Right atrium auricular region (tissue), 2 donors: ENCODE measurements at regions not wholly inside any gene's neighbourhood (a gene's known extent, or its start where the extent isn't known, plus 50 kb on each side); places are given as distances from the start of the nearest gene placed in this dataset.
A peak's percentile ranks its signal among the peaks of the same experiment; 100 is the strongest.

Experiments
- DNase-seq: peaks from one replicate; pipeline ENCODE4 v3.0.0-alpha.2; 2019; ENCODE audit warnings: low spot score
- H3K27ac ChIP-seq, 2 donors: fragments of 200-600 bp; sonication (generic); 1 replicate in 1 of 2; 2 replicates in 1 of 2; pipeline ENCODE4 v1.5.1; 2016 to 2019
- H3K27me3 ChIP-seq, 2 donors: fragments of 200-600 bp; sonication (generic); one replicate each; pipeline versions ENCODE4 v1.5.1 to v1.6.0; 2017 to 2019
- H3K36me3 ChIP-seq: fragments of 200-600 bp; sonication (generic); one replicate; pipeline ENCODE4 v1.5.1; 2016
- H3K4me1 ChIP-seq, 2 donors: fragments of 200-600 bp; sonication (generic); one replicate each; pipeline versions ENCODE4 v1.5.1 to v1.6.0; 2017 to 2019
- H3K4me3 ChIP-seq, 2 donors: fragments of 200-600 bp; sonication (generic); 1 replicate in 1 of 2; 2 replicates in 1 of 2; pipeline ENCODE4 v1.5.1; 2017 to 2019; ENCODE audit warnings: mild to moderate bottlenecking in 1 of 2, moderate library complexity in 1 of 2
- H3K9me3 ChIP-seq, 2 donors: fragments of 200-600 bp; sonication (generic); one replicate each; pipeline ENCODE4 v1.5.1; 2019
- CTCF ChIP-seq, 2 donors: fragments of 200-600 bp; sonication (generic); IDR thresholded peaks; one replicate each; pipeline ENCODE4 v1.5.1; 2019; ENCODE audit warnings: antibody characterized with exemption in 2 of 2

GRCh38 chr20:39990692-39991091 lies 698.3 kb downstream of the MAFB start:
- Histone ChIP-seq H3K9me3 (peaks cover 0 to 13% of the 10 kb centered on the region in 2 donors), H3K36me3 (no peaks in the 10 kb centered on the region), H3K4me3 (no peak overlapping the region), H3K4me1 (peaks cover 0 to 25% of the 10 kb centered on the region in 2 donors), H3K27me3 (no peaks in the 10 kb centered on the region), H3K27ac (no peak overlapping the region)
- TF ChIP-seq CTCF (IDR thresholded peaks at IDR 0.05), result no peak
- DNase-seq, result no peak

GRCh38 chr20:39988991-39989390 lies 700.0 kb downstream of the MAFB start:
- H3K4me3 ChIP-seq, result no peak overlapping the region
- H3K4me1 ChIP-seq, result peaks cover 0 to 41% of the 10 kb centered on the region in 2 donors
- H3K9me3 ChIP-seq, result peaks cover 0 to 13% of the 10 kb centered on the region in 2 donors
- no peak for DNase-seq
- no peak for TF ChIP-seq CTCF (IDR thresholded peaks at IDR 0.05)
- no peaks in the 10 kb centered on the region for H3K27me3 ChIP-seq
- H3K36me3 ChIP-seq, result no peaks in the 10 kb centered on the region
- H3K27ac ChIP-seq, result no peak overlapping the region

GRCh38 chr20:39986173-39986904 lies 702.7 kb downstream of the MAFB start:
- Histone ChIP-seq H3K4me3 (no peak overlapping the region), H3K4me1 (peaks cover 0 to 48% of the 10 kb centered on the region in 2 donors), H3K27ac (peak overlapping the region; percentile 82 to 96), H3K27me3 (no peaks in the 10 kb centered on the region), H3K36me3 (no peaks in the 10 kb centered on the region), H3K9me3 (peaks cover 0 to 9% of the 10 kb centered on the region in 2 donors)
- peak; percentile 85 for DNase-seq
- no peak for TF ChIP-seq CTCF (IDR thresholded peaks at IDR 0.05)

- TF ChIP-seq CTCF (IDR thresholded peaks at IDR 0.05), result no peak
- Histone ChIP-seq H3K9me3 (no peaks in the 10 kb centered on the region), H3K36me3 (no peaks in the 10 kb centered on the region), H3K4me3 (no peak overlapping the region), H3K27ac (peak overlapping the region; percentile 82 to 96), H3K27me3 (no peaks in the 10 kb centered on the region), H3K4me1 (peaks cover 0 to 48% of the 10 kb centered on the region in 2 donors)
- DNase-seq, result no peak
Observed at GRCh38 chr20:39985271-39985827, 703.7 kb downstream of the MAFB start.

- no peaks in the 10 kb centered on the region for H3K36me3 ChIP-seq
- H3K4me3 ChIP-seq, result no peak overlapping the region
- no peak for DNase-seq
- H3K9me3 ChIP-seq, result no peaks in the 10 kb centered on the region
- peak overlapping the region; percentile 13 to 96 for H3K27ac ChIP-seq
- TF ChIP-seq CTCF (IDR thresholded peaks at IDR 0.05), result no peak
- H3K27me3 ChIP-seq, result no peaks in the 10 kb centered on the region
- H3K4me1 ChIP-seq, result peaks cover 0 to 43% of the 10 kb centered on the region in 2 donors
Observed at GRCh38 chr20:39983655-39984054, 705.4 kb downstream of the MAFB start.
